Heart left ventricle (tissue), 16 donors: ENCODE measurements at regions not wholly inside any gene's neighbourhood (a gene's known extent, or its start where the extent isn't known, plus 50 kb on each side); places are given as distances from the start of the nearest gene placed in this dataset.

Experiments
- ATAC-seq, 4 donors: fragments of 200-7000 bp; cut with Tn5 transposase; one replicate each; pipeline ENCODE4 v1.9.1; 2020 to 2022; ENCODE audit warnings: moderate library complexity in 4 of 4, mild to moderate bottlenecking in 3 of 4, moderate number of reproducible peaks in 1 of 4
- DNase-seq, 5 donors: peaks; one replicate each; pipeline ENCODE4 v3.0.0-alpha.2; 2020
- H3K27ac ChIP-seq, 12 donors: fragments of 200-600 bp; sonication (generic) in 4 of 12; one replicate each; pipeline versions ENCODE4 v1.5.0 to v1.8.0; 2016 to 2022; ENCODE audit warnings: mild to moderate bottlenecking in 2 of 12
- H3K27me3 ChIP-seq, 9 donors: fragments of 200-600 bp; sonication (generic) in 2 of 9; one replicate each; pipeline versions ENCODE4 v1.5.1 to v1.8.0; 2016 to 2022; ENCODE audit warnings: mild to moderate bottlenecking in 3 of 9
- H3K36me3 ChIP-seq, 9 donors: fragments of 200-600 bp; sonication (generic) in 2 of 9; one replicate each; pipeline versions ENCODE4 v1.5.0 to v1.8.0; 2018 to 2022; ENCODE audit warnings: mild to moderate bottlenecking in 2 of 9
- H3K4me1 ChIP-seq, 12 donors: fragments of 200-600 bp; sonication (generic) in 4 of 12; one replicate each; pipeline versions ENCODE4 v1.5.0 to v1.8.0; 2016 to 2022; ENCODE audit warnings: mild to moderate bottlenecking in 3 of 12
- H3K4me3 ChIP-seq, 12 donors: fragments of 200-600 bp; sonication (generic) in 4 of 12; one replicate each; pipeline versions ENCODE4 v1.5.0 to v1.8.0; 2017 to 2022; ENCODE audit warnings: mild to moderate bottlenecking in 9 of 12, moderate library complexity in 4 of 12
- H3K9me3 ChIP-seq, 12 donors: fragments of 200-600 bp; sonication (generic) in 4 of 12; one replicate each; pipeline versions ENCODE4 v1.5.0 to v1.8.0; 2016 to 2022; ENCODE audit warnings: mild to moderate bottlenecking in 1 of 12
- POLR2A ChIP-seq, 2 donors: fragments of 450-650 bp; IDR thresholded peaks; one replicate each; pipeline ENCODE4 v1.6.1; 2017; ENCODE audit warnings: antibody characterized with exemption in 2 of 2, mild to moderate bottlenecking in 2 of 2, moderate library complexity in 2 of 2
- WGBS, 4 donors: extraction: QIAGEN DNeasy Blood & Tissue Kit in 2 of 4; methylation state at CpG; one replicate each; pipeline versions ENCODE4 v1.1.5 to v1.1.7; 2013 to 2018; 5-methylcytosine and 5-hydroxymethylcytosine counted together
- intact Hi-C, 10 donors: fragments of 100-400 bp; cut with DNase I; formaldehyde crosslinking; loops; one replicate each; pipeline versions ENCODE4 v1.11.1 to v1.14.2; 2022
- TF ChIP-seq, protein P1 (sequence below), 12 donors: fragments of 200-600 bp; sonication (generic) in 4 of 12; IDR thresholded peaks; one replicate each; pipeline versions ENCODE4 v1.5.0 to v1.8.0; 2018 to 2022; ENCODE audit warnings: antibody characterized with exemption in 12 of 12, mild to moderate bottlenecking in 5 of 12
- donor health status: ischemic (EF 13 %, LVEDD 7.1; RV severe dilation, severe dysfunction).
- donor health status: healthy with polysubstance abuse.
- donor health status: DM: no; HTN: yes; CAD: no.
- donor health status: DM: no; HTN: no; CAD: no.
- donor health status: ischemic (EF 25% LVEDD 6.9; RV normal size, moderate dysfunction).
- donor health status: ischemic (EF 25% LVEDD 5.7; RV mildly dilated, moderate dysfunction).
- donor health status: healthy.
- donor health status: DM: yes; HTN: yes; CAD: no.
- donor health status: ischemic (EF 35%, LVEDD 5.7; RV mildly dilated, moderate dysfunction).
- donor health status: nonischemic (EF 11% LVEDD 7.7; RV severe dilation, severe dysfunction).
- donor health status: DM: yes; HTN: yes; CAD: no.
- donor health status: PGD.
- donor health status: ischemic (EF 29% LVEDD 5.4; RV normal size, mild dysfunction).
- donor health status: nonischemic (EF 23%, LVEDD 6.1; RV moderate dilation, normal function).

- no peak overlapping the region for H3K27ac ChIP-seq
- H3K4me3 ChIP-seq, result no peak overlapping the region
- H3K4me1 ChIP-seq, result no peaks in the 10 kb centered on the region
- H3K9me3 ChIP-seq, result peaks cover 0 to 15% (median 0%) of the 10 kb centered on the region in 12 donors
- WGBS, 4 donors, result 72 to 90% (median 76%) methylated on average over 1 of the region's 1 CpG
- H3K36me3 ChIP-seq, result no peaks in the 10 kb centered on the region
- intact Hi-C loops, result no loop called here
- ATAC-seq (no peak), DNase-seq (no peak)
- H3K27me3 ChIP-seq, result no peaks in the 10 kb centered on the region
- TF ChIP-seq, protein P1, sequence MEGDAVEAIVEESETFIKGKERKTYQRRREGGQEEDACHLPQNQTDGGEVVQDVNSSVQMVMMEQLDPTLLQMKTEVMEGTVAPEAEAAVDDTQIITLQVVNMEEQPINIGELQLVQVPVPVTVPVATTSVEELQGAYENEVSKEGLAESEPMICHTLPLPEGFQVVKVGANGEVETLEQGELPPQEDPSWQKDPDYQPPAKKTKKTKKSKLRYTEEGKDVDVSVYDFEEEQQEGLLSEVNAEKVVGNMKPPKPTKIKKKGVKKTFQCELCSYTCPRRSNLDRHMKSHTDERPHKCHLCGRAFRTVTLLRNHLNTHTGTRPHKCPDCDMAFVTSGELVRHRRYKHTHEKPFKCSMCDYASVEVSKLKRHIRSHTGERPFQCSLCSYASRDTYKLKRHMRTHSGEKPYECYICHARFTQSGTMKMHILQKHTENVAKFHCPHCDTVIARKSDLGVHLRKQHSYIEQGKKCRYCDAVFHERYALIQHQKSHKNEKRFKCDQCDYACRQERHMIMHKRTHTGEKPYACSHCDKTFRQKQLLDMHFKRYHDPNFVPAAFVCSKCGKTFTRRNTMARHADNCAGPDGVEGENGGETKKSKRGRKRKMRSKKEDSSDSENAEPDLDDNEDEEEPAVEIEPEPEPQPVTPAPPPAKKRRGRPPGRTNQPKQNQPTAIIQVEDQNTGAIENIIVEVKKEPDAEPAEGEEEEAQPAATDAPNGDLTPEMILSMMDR (IDR thresholded peaks at IDR 0.05), result no peak
Observed at GRCh38 chrX:34218063-34218462, 85.9 kb upstream of the FAM47A start.

- H3K4me1 ChIP-seq, result no peaks in the 10 kb centered on the region
- no peak for DNase-seq
- H3K27ac ChIP-seq, result no peak overlapping the region
- no peak overlapping the region for H3K4me3 ChIP-seq
- 61 to 76% (median 66%) methylated on average over 1 of the region's 1 CpG for WGBS, 4 donors
- ATAC-seq, result no peak
- intact Hi-C loops, result no loop called here
- no peaks in the 10 kb centered on the region for H3K36me3 ChIP-seq
- no peaks in the 10 kb centered on the region for H3K27me3 ChIP-seq
- TF ChIP-seq, protein P1 (IDR thresholded peaks at IDR 0.05), result no peak
- no peak for TF ChIP-seq POLR2A (IDR thresholded peaks at IDR 0.05)
- peaks cover 0 to 6% (median 0%) of the 10 kb centered on the region in 12 donors for H3K9me3 ChIP-seq
Observed at GRCh38 chrX:34197946-34198345, 65.8 kb upstream of the FAM47A start.
